NCI-H2227 (cell line): ENCODE measurements at regions not wholly inside any gene's neighbourhood (a gene's known extent, or its start where the extent isn't known, plus 50 kb on each side); places are given as distances from the start of the nearest gene placed in this dataset.
"Not testable (repeated sequence)": the region's sequence is repeated elsewhere in the genome, so short reads cannot be mapped to it uniquely, and the experiment has no call there.

Source experiments
- DNase-seq: peaks from one replicate; lab custom pipeline; 2025; ENCODE audit not compliant: unreplicated experiment; lab: John Stamatoyannopoulos, UW

GRCh38 chr18:35822413-35822812 is 150.1 kb upstream of the RMP24 start:
- no peak for DNase-seq

- DNase-seq, result no peak
Measured at GRCh38 chr18:35826477-35826876, 146.0 kb upstream of the RMP24 start.

DNA sequence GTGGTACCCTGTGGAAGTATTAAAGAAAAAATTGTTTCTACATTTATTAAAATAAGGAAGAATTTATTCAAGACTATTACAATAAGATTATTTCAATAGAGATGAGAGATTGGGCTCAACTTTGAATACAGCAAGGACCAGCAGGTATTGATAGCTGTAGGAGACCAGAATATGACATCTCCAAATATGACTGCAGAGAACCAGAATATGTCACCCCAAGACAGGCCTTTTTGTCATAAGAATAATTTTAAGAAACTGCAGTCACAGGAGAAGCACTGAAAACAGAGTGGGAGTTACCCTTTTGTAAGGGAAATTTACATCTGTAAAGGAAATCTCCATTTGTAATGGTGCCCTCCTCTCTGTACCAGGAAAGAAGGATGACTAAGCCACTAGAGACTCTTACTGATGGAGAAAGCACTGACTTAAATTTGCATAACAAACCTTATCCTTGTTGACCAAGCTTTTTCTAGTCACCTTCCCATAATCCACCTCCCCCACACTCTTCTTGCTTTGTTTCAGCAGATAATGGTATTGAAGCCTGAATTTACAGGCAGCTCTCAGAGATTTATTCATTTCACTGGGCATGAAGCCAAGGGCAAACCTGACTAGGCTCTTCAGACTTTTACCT is 145.1 kb upstream of the RMP24 start:
- DNase-seq, result peak; percentile 11

GRCh38 chr18:35827903-35828275 is 144.6 kb upstream of the RMP24 start:
- no peak for DNase-seq

DNA sequence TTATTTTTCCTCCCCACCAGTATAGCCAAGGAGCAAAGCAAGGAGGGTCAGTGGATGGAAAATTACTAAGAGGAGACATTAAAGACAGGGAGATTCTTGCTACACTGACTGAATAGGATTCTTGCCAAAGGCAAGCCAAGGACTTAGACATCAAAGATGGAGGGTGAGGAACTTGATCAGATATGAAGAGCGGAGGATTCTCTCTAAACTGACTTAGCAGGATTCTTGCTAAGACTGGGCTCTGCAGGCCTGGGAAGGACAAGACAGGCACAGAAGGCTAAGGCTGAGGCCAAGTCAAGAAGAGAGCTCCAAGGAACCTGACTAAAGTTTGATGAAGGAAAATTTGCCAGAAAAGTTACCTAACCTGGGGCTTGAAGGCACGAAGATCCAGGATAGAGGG is 143.9 kb upstream of the RMP24 start:
- DNase-seq, result no peak

DNA sequence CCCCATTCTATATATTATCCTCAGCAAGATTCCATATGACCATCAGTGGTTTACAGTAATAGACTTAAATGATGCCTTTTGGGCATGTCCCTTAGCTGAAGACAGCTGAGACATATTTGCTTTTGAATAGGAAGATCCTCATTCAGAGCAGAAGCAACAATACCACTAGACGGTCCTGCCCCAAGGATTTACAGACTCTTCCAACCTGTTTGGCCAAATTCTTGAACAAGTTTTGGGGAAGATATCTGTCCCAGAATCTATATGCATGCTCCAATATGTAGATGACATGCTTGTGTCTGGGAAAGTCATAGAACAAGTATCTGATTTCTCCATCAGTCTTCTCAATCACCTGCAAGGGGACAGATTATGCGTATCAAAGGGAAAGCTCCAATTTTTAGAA is 137.1 kb upstream of the RMP24 start:
- DNase-seq, result no peak

GRCh38 chr18:35835833-35836232 is 136.6 kb upstream of the RMP24 start:
- DNase-seq, result no peak

DNA sequence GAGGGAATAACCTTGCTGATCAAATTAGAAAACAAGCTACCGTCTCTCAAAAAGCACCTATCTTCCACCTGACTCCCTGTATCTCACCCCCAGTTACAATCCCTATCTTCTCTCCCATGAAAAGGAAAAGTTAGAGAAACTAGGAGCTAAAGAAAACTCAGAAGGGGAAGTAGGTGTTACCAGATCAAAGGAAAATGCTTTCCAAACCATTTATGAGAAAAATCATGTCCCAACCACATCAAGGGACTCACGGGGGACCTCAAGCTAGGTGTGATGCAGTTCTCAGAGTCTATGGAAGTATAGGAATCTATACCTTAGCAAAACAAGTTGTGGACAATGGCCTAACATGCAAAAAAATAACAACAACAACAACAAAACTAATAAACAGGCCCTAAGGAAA is 135.5 kb upstream of the RMP24 start:
- no peak for DNase-seq

DNA sequence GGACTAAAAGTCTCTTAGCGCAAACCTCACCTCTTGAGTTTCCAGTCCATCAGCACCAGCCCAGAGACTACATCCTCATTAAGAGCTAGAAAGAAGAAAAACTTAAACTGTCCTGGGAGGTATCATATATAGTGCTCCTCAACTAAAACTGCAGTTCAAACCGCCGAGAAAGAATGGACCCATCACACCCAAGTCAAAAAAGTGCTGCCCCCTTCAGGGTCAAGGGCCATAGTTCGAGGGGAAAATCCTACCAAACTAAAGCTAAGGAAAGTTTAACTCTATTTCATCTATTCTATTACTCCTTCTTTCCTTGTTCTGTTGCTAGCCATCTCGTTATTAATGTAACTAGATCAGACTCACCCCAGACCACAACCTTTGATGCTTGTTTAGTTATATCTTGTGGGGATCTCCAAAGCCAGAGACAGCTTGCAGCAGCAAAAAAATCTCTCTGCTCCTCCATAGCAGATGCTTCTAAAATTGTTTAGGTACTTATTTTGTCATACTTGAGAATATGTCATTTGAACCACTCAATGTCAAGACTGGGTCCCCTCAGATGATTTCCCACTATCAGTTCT is 134.5 kb upstream of the RMP24 start:
- DNase-seq, result no peak

DNA sequence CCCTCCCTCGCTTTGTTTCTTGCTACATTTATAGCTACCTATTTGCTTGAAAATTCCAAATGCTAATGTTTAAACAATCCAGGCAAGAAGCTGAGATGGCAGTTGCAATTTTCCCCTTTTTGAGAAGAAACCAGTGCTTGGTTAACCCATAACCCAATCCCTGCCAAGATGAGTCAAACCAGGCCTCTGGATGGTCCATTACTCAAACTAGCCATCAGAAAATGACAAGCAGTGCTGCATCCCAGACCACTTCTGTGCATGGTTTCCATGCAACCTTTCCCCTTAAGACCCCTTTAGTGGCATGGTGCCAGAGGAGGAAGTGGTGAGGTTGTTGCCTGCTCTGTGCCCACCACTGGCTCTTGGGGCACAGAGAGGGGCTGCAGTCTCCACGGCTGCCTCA is 131.2 kb upstream of the RMP24 start:
- DNase-seq, result no peak

GRCh38 chr18:35842536-35842935 is 129.9 kb upstream of the RMP24 start:
- DNase-seq, result no peak

DNA sequence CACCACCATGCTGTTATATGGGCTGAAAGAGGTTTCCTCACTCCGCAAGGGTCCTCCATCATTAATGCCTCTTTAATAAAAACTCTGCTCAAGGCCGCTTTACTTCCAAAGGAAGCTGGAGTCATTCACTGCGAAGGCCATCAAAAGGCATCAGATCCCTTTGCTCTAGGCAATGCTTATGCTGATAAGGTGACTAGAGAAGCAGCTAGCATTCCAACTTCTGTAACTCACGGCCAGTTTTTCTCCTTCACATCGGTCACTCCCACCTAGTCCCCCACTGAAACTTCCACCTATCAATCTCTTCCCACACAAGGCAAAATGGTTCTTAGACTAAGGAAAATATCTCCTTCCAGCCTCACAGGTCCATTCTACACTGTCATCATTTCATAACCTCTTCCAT is 124.2 kb upstream of the RMP24 start:
- not testable (repeated sequence) for DNase-seq

DNA sequence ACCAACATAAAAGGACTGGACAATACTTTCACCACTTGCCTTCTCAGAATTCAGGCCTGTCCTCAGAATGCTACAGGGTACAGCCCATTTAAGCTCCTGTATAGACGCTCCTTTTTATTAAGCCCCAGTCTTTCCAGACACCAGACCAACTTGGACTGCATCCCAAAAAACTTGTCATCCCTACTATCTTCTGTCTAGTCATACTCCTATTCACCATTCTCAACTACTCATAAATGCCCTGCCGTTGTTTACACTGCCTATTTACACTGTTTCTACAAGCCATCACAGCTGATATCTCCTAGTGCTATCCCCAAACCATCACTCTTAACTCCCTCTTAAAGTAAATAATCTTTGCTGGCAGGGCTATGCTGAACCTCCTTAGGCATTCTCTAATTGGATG is 123.2 kb upstream of the RMP24 start:
- not testable (repeated sequence) for DNase-seq

DNA sequence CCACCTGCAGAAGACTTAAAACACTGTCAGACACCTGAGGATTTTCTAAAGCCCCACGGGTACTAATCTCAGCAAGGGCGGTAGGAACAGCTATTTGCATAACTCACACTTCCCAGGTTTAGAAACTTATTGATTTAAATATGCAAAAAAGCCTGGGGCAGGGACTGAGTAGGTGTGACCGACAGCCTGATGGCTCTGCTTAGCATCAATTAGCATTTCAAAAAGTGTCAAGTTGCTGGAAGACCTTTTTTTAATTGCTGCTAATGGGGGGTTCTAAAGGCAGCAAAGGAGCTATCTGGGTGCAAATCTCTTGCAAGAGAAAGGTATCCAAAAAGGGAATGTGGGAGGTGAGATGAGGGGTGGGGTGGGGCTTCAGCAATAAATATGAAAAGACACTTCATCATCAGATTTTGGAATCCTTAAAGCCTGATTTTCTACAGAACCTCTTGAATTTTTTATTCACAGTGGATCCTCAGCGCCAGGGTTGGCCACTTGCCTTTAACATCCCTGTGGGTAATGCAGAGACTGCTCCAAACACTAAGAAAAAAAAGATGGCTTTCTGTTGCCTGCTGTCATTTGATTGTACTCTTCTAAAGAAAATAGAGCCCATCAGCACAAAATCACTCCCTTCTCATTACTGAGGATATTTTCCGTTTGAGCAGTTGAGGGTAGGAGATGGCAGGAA is 121.1 kb upstream of the RMP24 start:
- DNase-seq, result no peak

DNA sequence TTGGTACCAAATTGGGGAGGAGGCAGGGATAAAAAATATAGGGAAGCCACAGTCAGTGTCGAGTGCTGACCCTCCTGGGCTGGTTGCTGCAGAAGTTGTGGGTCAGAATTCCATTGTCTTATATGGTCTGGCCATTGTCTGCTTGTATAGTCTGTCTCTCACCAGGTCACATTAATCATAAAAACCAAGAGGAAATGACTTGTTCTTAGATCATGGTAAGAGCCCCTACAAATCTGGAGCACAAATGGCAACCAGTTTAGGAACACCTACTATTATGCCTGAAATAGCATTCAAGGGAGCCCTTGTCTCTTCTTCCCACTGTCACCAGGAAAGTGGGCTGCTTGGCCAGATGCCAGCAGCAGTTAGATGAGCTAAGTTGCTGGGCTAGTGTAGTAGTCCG is 119.7 kb upstream of the RMP24 start:
- no peak for DNase-seq

DNA sequence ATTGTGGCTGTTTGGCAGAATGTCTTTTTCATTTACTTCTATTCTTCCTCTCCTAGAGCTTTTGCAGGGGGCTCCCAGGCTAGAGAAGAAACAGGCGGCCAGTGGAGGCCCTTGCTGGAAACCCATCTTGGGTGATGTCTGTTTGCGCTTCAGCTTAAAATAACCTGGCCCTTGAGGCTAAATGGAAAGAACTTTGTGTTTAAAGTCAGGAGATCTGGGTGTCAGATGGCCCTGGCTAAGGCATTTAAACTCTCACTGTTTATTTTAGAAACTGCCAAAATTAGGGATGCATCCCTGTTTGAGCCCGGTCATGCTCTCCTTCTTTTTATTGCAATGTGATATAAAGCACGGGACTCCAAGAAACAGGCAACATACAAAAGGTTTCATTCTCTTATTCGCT is 118.4 kb upstream of the RMP24 start:
- no peak for DNase-seq

DNA sequence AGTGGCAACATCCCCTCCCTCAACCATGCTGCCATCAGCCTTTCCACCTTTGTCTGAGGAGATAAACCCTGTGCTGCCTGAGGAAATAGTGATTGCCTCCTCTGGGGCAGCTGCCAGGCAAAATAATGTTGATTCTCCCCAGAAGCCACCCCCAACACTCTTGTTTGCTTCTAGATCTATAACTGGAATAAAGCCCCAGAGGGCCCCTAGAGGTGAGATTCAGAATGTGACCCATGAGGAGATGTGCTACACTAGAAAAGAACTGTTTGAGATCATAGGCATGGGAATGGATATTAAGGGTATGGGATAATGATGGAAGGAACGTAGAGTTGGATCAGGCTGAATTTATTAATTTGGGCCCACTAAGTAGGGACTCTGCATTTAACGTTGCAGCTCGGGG is 116.3 kb upstream of the RMP24 start:
- DNase-seq, result no peak

DNA sequence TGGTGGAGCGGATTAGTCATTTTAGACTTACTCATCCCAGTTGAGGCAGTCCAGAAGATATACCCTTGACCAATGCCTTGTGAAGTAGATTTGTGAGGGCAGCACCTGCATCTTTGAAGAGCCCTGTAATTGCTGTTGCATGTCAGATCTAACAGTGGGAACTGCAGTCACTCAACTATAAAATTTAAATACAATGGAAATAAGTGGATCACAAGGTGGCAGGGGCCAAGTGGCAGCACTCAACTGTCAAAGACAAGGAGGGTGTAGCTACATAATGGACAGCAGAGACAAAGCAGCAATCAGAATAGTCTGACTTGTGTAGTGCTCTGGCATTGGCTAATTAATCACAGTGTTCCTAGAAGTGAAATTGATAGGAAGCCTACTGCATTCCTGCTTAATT is 115.8 kb upstream of the RMP24 start:
- DNase-seq, result not testable (repeated sequence)

GRCh38 chr18:35857581-35857980 is 114.9 kb upstream of the RMP24 start:
- not testable (repeated sequence) for DNase-seq

- DNase-seq, result no peak
Measured at GRCh38 chr18:35861367-35862118, 110.9 kb upstream of the RMP24 start.

GRCh38 chr18:35862119-35862640 is 110.3 kb upstream of the RMP24 start:
- no peak for DNase-seq

- no peak for DNase-seq
Measured at GRCh38 chr18:35864916-35865315, 107.6 kb upstream of the RMP24 start.
